ENCODE measurements at regions not wholly inside any gene's neighbourhood (a gene's known extent, or its start where the extent isn't known, plus 50 kb on each side); places are given as distances from the start of the nearest gene placed in this dataset.
"Not testable (repeated sequence)": the region's sequence is repeated elsewhere in the genome, so short reads cannot be mapped to it uniquely, and the experiment has no call there.

DNA sequence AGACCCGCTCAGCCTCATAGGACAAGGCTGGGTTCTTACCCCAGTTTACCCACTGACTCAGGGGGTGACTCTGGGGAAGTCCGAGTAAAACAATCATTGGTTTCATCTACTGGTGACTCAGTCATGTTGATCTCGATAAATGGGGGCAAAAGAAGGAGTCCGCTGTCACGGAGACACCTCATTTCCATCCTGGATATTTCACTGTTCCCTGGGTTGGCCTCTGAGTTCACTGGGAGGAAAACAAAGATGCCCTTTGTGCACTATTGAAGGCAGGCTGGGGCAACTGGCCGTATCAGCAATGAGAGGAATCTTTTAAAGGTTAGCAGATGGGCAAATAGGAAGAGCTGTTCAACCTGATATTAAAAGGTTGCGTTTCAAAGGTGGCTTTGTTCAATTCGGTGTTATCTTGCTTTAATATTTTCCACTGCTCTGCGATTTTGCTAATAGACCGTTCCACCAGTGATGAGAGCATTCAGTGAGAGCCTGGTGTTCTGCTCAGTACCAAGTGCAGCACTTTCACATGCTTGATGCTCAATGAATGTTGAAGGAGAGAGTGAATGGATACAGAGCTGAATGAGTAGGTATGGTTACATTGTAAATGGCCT, 110.2 kb upstream of the EGFLAM start:
- DNase-seq, result peak in 14 of 56 donors; percentile 0 to 42 (median 10)

- no peak for DNase-seq
These were observed 115.0 kb upstream of the EGFLAM start for GRCh38 chr5:38143384-38143783.

- DNase-seq, result no peak
These were observed 116.7 kb upstream of the EGFLAM start for GRCh38 chr5:38141665-38142064.

DNA sequence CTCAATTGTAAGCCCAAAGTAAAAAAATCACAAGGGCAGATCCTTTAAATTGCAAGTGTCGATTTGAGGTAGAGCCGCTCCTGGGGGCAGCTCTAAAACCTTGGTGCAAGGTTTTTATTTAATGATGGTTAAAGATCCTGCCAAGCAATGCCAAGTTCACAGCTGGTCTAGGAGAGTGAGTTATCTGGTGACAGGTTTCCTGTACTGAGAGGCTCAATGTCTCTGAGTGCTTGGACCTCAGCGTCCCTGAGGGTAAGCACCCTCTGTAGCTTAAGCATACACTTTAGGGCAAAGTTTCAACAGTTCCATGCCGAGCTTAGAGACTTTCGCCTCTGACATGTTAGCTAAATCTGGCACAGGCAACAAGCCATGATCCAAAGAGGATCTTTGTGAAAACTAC, 119.8 kb upstream of the EGFLAM start:
- no peak for DNase-seq

- no peak for DNase-seq
These were observed 122.8 kb upstream of the EGFLAM start for GRCh38 chr5:38135486-38136039.

DNA sequence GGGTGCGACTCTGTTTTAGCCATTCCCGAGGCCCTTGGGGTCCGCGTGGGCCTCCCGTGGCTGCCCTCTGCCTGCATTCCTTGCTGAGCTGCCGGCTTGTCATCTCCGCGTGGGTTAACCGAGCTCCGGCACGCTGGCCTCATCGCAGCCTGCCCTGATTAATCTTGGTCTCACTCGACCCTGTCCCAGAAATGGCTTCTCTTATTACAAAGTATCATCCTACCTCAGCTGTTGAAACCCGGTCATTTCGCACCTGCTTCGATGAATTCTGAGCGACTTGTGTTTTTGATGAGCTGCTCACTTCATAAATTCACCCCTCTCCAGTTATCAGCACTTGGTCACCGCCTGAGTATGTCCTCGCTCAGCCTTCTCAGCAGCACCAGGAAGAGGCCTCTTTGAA, 123.5 kb upstream of the EGFLAM start:
- DNase-seq, result no peak

GRCh38 chr5:38134294-38134693, 124.1 kb upstream of the EGFLAM start:
- not testable (repeated sequence) for DNase-seq

DNA sequence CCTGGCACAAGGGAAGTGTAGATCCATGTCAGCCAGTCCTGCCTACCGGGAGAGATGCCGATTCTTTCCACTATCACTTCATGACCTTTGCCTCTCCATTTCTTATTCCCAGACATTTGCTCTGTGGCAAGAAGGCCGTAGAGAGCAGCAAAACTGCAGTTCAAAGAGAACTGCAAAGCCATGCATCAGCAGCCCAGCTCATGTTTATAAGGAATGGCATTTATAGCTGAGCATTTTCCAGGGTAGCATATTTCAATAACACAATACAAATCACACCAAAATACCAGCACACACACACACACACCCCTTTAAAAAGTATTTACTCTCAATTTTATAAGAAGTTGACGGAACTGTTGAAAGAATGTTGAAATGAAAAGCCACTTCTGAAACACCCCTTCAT, 126.7 kb upstream of the EGFLAM start:
- DNase-seq, result no peak

DNA sequence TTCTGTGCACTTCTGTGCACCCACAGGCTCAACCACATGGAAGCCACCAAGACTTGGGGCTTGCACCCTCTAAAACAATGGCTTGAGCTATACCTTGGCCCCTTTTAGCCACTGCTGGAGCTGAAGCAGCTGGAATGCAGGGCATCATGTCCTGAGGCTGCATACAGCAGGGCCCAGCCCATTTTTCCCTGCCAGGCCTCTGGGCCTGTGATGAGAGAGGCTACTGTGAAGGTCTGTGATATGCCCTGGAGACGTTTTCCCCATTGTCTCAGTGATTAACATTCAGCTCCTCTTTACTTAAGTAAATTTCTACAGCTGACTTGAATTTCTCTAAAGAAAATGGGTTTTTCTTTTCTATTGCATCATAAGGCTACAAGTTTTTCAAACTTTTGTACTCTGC, 134.0 kb upstream of the EGFLAM start:
- DNase-seq, result no peak

DNA sequence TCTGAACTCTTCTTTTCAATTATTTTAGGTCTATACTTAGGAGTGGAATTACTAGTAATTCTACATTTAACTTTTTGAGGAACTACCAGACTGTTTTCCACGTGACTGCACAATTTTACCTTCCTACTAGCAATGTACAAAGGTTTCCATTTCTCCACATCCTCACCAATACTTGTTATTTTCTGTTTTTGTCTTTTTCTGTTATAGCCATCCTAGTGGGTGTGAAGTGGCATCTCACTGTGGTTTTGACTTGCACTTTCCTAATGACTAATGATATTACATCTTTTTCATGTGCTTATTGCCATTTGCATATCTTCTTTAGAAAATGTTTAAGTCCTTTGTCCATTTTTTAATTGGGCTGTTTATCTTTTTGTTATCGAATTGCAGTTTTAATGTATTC, 136.9 kb upstream of the EGFLAM start:
- no peak for DNase-seq

GRCh38 chr5:38119836-38120235, 138.5 kb upstream of the EGFLAM start:
- no peak for DNase-seq

GRCh38 chr5:38117784-38118479, 140.4 kb upstream of the EGFLAM start:
- no peak for DNase-seq

GRCh38 chr5:38115318-38115827, 143.0 kb upstream of the EGFLAM start:
- DNase-seq, result no peak

- DNase-seq, result no peak
These were observed 144.5 kb upstream of the EGFLAM start for GRCh38 chr5:38113880-38114279.

GRCh38 chr5:38113456-38113855, 144.9 kb upstream of the EGFLAM start:
- no peak for DNase-seq

DNA sequence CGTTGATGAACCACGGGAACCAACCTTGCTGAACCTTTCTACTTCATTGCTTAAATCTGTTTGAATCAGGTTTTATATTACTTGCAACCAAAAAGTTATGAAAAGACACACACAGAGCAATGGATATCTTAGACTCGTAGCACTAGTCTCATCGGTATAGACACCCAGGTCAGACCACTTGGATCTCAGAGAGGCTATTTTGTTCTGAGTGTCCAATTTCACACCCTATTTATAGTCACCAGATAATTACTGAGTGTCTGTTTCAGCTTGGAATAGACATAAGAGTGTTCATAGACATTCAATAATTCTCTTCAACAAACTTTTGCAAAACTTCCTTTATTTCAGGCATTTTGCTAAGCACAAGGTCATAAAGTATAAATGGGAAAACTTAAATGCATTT, 145.4 kb upstream of the EGFLAM start:
- no peak for DNase-seq

DNA sequence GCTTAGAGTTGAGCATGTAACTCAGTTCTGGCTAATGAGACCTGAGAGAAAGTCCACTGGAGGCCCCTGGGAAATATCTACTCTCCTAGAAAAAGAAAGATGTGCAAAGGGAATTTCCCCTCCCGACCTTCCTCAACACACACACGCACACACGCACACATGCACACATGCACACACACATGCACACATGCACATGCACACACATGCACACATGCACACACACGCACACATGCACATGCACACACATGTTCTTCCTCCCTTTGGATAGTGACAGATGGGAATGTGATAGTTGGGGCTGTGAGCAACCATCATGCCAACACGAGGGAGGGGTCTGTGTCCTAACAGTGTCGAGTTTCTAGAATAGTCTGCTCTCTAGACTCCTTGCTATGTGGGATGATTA, 148.2 kb upstream of the EGFLAM start:
- no peak for DNase-seq

GRCh38 chr5:38107096-38107495, 151.3 kb upstream of the EGFLAM start:
- no peak for DNase-seq

GRCh38 chr5:38105801-38106200, 152.6 kb upstream of the EGFLAM start:
- DNase-seq, result no peak

GRCh38 chr5:38105231-38105570, 153.2 kb upstream of the EGFLAM start:
- DNase-seq, result no peak

- DNase-seq, result no peak
These were observed 153.7 kb upstream of the EGFLAM start for GRCh38 chr5:38104497-38105230.

DNA sequence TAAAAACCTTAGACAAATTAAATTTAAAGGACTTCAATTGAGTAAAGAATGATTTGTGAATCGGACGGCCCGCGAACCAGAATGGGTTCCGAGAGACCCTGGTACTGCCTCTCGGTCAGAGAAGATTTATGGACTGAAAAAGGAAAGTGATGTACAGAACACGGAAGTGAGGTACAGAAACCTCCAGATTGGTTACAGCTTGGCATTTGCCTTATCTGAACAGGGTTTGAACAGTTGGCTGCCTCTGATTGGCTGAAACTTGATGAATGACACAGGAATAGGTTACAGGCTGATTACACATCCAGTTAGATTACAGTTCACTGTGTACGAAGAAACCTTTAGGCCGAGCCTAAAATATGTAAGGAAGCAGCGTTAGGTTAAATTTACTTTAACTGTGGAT, 156.5 kb upstream of the EGFLAM start:
- no peak for DNase-seq
